ENCODE measurements at regions not wholly inside any gene's neighbourhood (a gene's known extent, or its start where the extent isn't known, plus 50 kb on each side); places are given as distances from the start of the nearest gene placed in this dataset.

- WGBS (ENCODE audit: insufficient coverage) = 91% methylated on average over 1 of the region's 1 CpG
- Histone ChIP-seq H3K27me3 (replicated peaks in 2 of 5; ENCODE audit: control insufficient read depth in 4 of 5, insufficient read depth in 5 of 5, low read length in 4 of 5) (peaks cover 0 to under 1% (median 0%) of the 10 kb centered on the region in 5 experiments), H3K4me3 (ENCODE audit: control insufficient read depth in 1 of 7, extremely low read depth in 1 of 7, insufficient read depth in 4 of 7, low read depth in 2 of 7, low read length in 6 of 7) (no peak overlapping the region), H3K27ac (ENCODE audit: insufficient read depth in 1 of 2, low read depth in 1 of 2, low read length in 2 of 2, poor library complexity in 1 of 2, severe bottlenecking in 2 of 2) (no peak overlapping the region), H3K9me3 (ENCODE audit: control extremely low read depth in 1 of 5, control insufficient read depth in 4 of 5, insufficient read depth in 2 of 5, low read depth in 1 of 5, low read length in 4 of 5) (no peaks in the 10 kb centered on the region), H3K4me1 (ENCODE audit: control extremely low read depth in 1 of 4, control insufficient read depth in 4 of 4, insufficient read depth in 4 of 4, low read length in 3 of 4) (no peaks in the 10 kb centered on the region), H3K36me3 (ENCODE audit: control insufficient read depth in 4 of 4, insufficient read depth in 4 of 4, low read length in 3 of 4) (no peaks in the 10 kb centered on the region)
- ChIA-PET POLR2A (no interaction called here), CTCF (no interaction called here)
- DNase-seq = no peak
These were observed 209.6 kb downstream of the NUAK1 start for GRCh38 chr12:105929192-105929591.

GRCh38 chr12:105930557-105931503, 207.9 kb downstream of the NUAK1 start:
- H3K4me3 ChIP-seq (ENCODE audit: control insufficient read depth in 1 of 7, extremely low read depth in 1 of 7, insufficient read depth in 4 of 7, low read depth in 2 of 7, low read length in 6 of 7) = no peak overlapping the region
- peaks cover 2 to 5% (median 4%) of the 10 kb centered on the region in 5 experiments for H3K27me3 ChIP-seq (replicated peaks in 2 of 5; ENCODE audit: control insufficient read depth in 4 of 5, insufficient read depth in 5 of 5, low read length in 4 of 5)
- DNase-seq = no peak
- POLR2A ChIA-PET = no interaction called here
- no peaks in the 10 kb centered on the region for H3K9me3 ChIP-seq (ENCODE audit: control extremely low read depth in 1 of 5, control insufficient read depth in 4 of 5, insufficient read depth in 2 of 5, low read depth in 1 of 5, low read length in 4 of 5)
- CTCF ChIA-PET = no interaction called here
- no peaks in the 10 kb centered on the region for H3K4me1 ChIP-seq (ENCODE audit: control extremely low read depth in 1 of 4, control insufficient read depth in 4 of 4, insufficient read depth in 4 of 4, low read length in 3 of 4)
- H3K27ac ChIP-seq (ENCODE audit: insufficient read depth in 1 of 2, low read depth in 1 of 2, low read length in 2 of 2, poor library complexity in 1 of 2, severe bottlenecking in 2 of 2) = no peak overlapping the region
- no peaks in the 10 kb centered on the region for H3K36me3 ChIP-seq (ENCODE audit: control insufficient read depth in 4 of 4, insufficient read depth in 4 of 4, low read length in 3 of 4)
- WGBS (ENCODE audit: insufficient coverage) = 100% methylated on average over 2 of the region's 10 CpGs

DNA sequence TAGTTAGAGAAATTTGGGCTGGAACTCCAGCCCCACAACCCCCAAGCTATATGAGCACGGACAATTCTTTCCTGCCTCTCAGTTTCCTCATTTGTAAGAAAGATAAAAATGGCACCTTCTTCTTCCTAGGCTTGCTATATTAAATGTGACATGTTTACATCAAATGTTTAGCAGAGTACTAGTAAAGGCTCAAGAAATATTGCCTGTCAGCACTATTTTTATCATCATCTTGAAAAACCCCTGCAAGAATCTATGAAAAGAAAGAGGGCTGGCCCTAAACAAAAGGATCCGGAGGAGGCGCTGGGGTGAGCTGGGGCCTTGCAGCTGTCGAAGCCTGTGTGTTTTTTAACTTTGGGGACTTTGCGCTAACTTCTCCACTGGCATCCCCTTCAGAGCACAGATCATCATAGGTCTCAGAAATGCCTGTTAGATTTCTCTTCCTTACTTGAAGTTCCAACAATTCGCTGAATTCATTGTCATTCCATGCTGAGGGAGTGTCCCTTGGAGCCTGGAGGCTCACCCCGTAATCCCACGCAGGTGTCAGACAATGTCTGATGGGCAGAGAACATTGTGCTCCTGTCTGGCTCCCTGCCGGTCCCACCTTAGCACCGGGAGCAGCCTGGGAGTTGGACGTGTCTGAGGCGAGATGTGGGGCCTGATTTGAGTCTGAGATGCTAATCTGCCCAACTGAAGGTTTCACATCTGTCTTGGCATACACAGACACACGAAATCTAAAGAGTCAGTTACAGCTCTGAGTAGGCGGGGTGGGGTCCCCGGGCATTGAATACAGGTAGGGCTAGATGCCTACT, 206.8 kb downstream of the NUAK1 start:
- WGBS (ENCODE audit: insufficient coverage) = 88% methylated on average over 14 of the region's 15 CpGs
- no peak overlapping the region for H3K4me3 ChIP-seq (ENCODE audit: control insufficient read depth in 1 of 7, extremely low read depth in 1 of 7, insufficient read depth in 4 of 7, low read depth in 2 of 7, low read length in 6 of 7)
- no peaks in the 10 kb centered on the region for H3K36me3 ChIP-seq (ENCODE audit: control insufficient read depth in 4 of 4, insufficient read depth in 4 of 4, low read length in 3 of 4)
- no peaks in the 10 kb centered on the region for H3K4me1 ChIP-seq (ENCODE audit: control extremely low read depth in 1 of 4, control insufficient read depth in 4 of 4, insufficient read depth in 4 of 4, low read length in 3 of 4)
- ChIA-PET POLR2A (no interaction called here), CTCF (no interaction called here)
- no peaks in the 10 kb centered on the region for H3K9me3 ChIP-seq (ENCODE audit: control extremely low read depth in 1 of 5, control insufficient read depth in 4 of 5, insufficient read depth in 2 of 5, low read depth in 1 of 5, low read length in 4 of 5)
- no peak overlapping the region for H3K27ac ChIP-seq (ENCODE audit: insufficient read depth in 1 of 2, low read depth in 1 of 2, low read length in 2 of 2, poor library complexity in 1 of 2, severe bottlenecking in 2 of 2)
- no peak for DNase-seq
- H3K27me3 ChIP-seq (replicated peaks in 2 of 5; ENCODE audit: control insufficient read depth in 4 of 5, insufficient read depth in 5 of 5, low read length in 4 of 5) = peaks cover 3 to 9% (median 4%) of the 10 kb centered on the region in 5 experiments

DNA sequence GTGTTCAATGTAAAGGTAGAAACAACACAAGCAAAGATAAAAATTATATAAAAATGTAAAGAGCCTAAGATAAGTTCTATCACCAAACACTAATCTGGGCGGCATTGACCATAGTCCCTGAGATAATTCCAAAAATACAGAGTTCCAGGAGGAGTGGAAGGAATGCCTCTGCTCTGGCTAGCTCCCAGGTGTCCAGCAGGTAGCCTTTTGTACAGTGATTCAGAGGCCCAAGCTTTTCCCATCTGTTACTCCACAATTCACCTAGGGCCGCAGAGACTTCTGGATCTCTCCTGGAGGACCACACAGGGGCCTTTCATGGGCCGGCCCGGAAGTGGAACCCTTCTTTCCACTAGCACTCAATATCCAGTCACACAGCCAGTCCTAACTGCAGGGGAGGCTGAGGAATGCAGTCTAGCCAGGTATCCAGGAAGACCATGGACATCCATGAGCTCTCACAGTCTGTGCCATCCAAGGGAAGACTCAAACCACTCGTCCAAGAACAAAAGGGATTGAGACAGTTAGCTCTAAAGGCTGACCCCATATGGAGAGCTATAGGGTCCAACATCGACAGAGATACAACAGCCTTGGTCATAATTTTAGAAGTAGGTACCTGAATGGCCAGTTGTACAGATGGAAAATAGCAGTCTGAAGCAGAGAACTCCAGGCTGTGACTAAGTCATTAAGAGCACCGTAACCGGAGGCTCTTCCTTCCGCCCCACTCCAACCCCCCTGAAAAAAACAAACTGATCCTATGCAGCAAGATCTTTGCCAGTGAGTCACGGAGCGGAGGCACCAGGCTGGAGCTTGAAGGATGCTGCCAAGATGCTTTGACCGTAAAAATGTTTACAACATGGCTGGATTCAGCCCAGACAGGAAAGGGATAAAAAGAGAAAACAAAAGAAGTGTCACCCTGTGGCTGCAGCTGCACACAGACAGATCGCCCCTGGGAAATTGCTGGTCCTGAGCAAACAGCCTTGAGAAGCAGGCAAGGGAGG, 204.8 kb downstream of the NUAK1 start:
- H3K9me3 ChIP-seq (ENCODE audit: control extremely low read depth in 1 of 5, control insufficient read depth in 4 of 5, insufficient read depth in 2 of 5, low read depth in 1 of 5, low read length in 4 of 5) = no peaks in the 10 kb centered on the region
- 79% methylated on average over 8 of the region's 13 CpGs for WGBS (ENCODE audit: insufficient coverage)
- no peak overlapping the region for H3K4me3 ChIP-seq (ENCODE audit: control insufficient read depth in 1 of 7, extremely low read depth in 1 of 7, insufficient read depth in 4 of 7, low read depth in 2 of 7, low read length in 6 of 7)
- ChIA-PET POLR2A (no interaction called here), CTCF (no interaction called here)
- DNase-seq = no peak
- H3K36me3 ChIP-seq (ENCODE audit: control insufficient read depth in 4 of 4, insufficient read depth in 4 of 4, low read length in 3 of 4) = no peaks in the 10 kb centered on the region
- no peak overlapping the region for H3K27ac ChIP-seq (ENCODE audit: insufficient read depth in 1 of 2, low read depth in 1 of 2, low read length in 2 of 2, poor library complexity in 1 of 2, severe bottlenecking in 2 of 2)
- no peaks in the 10 kb centered on the region for H3K4me1 ChIP-seq (ENCODE audit: control extremely low read depth in 1 of 4, control insufficient read depth in 4 of 4, insufficient read depth in 4 of 4, low read length in 3 of 4)
- peaks cover 3 to 9% (median 4%) of the 10 kb centered on the region in 5 experiments for H3K27me3 ChIP-seq (replicated peaks in 2 of 5; ENCODE audit: control insufficient read depth in 4 of 5, insufficient read depth in 5 of 5, low read length in 4 of 5)

DNA sequence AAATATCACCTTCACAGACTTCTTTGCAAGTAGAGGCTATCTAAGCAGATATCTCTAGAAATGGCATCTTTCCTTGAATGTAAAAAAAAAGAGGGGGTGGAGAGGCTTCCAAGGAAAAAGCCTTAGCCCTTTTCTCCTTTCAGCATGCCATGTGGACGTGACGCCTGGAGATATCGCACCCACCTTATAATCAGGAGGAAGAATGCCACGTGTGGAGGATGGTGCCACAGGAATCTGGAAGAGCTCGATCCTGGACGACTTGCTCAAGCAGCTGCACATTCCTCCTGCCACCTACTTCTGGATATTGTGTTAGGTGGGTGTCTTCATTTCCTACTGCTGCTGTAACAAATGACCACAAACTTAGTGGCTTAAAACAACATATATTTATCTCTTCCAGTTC, 203.6 kb downstream of the NUAK1 start:
- H3K27me3 ChIP-seq (replicated peaks in 2 of 5; ENCODE audit: control insufficient read depth in 4 of 5, insufficient read depth in 5 of 5, low read length in 4 of 5) = peaks cover 3 to 11% (median 4%) of the 10 kb centered on the region in 5 experiments
- H3K36me3 ChIP-seq (ENCODE audit: control insufficient read depth in 4 of 4, insufficient read depth in 4 of 4, low read length in 3 of 4) = no peaks in the 10 kb centered on the region
- H3K4me3 ChIP-seq (ENCODE audit: control insufficient read depth in 1 of 7, extremely low read depth in 1 of 7, insufficient read depth in 4 of 7, low read depth in 2 of 7, low read length in 6 of 7) = no peak overlapping the region
- no peaks in the 10 kb centered on the region for H3K4me1 ChIP-seq (ENCODE audit: control extremely low read depth in 1 of 4, control insufficient read depth in 4 of 4, insufficient read depth in 4 of 4, low read length in 3 of 4)
- no CpG with 5 or more reads among the region's 6 CpGs for WGBS (ENCODE audit: insufficient coverage)
- H3K9me3 ChIP-seq (ENCODE audit: control extremely low read depth in 1 of 5, control insufficient read depth in 4 of 5, insufficient read depth in 2 of 5, low read depth in 1 of 5, low read length in 4 of 5) = no peaks in the 10 kb centered on the region
- CTCF ChIA-PET = no interaction called here
- POLR2A ChIA-PET = no interaction called here
- no peak for DNase-seq
- no peak overlapping the region for H3K27ac ChIP-seq (ENCODE audit: insufficient read depth in 1 of 2, low read depth in 1 of 2, low read length in 2 of 2, poor library complexity in 1 of 2, severe bottlenecking in 2 of 2)

GRCh38 chr12:105935981-105936380, 202.8 kb downstream of the NUAK1 start:
- no peak for DNase-seq
- Histone ChIP-seq H3K27me3 (replicated peaks in 2 of 5; ENCODE audit: control insufficient read depth in 4 of 5, insufficient read depth in 5 of 5, low read length in 4 of 5) (peaks cover 3 to 11% (median 4%) of the 10 kb centered on the region in 5 experiments), H3K9me3 (ENCODE audit: control extremely low read depth in 1 of 5, control insufficient read depth in 4 of 5, insufficient read depth in 2 of 5, low read depth in 1 of 5, low read length in 4 of 5) (no peaks in the 10 kb centered on the region), H3K27ac (ENCODE audit: insufficient read depth in 1 of 2, low read depth in 1 of 2, low read length in 2 of 2, poor library complexity in 1 of 2, severe bottlenecking in 2 of 2) (no peak overlapping the region), H3K4me3 (ENCODE audit: control insufficient read depth in 1 of 7, extremely low read depth in 1 of 7, insufficient read depth in 4 of 7, low read depth in 2 of 7, low read length in 6 of 7) (no peak overlapping the region), H3K36me3 (ENCODE audit: control insufficient read depth in 4 of 4, insufficient read depth in 4 of 4, low read length in 3 of 4) (no peaks in the 10 kb centered on the region), H3K4me1 (ENCODE audit: control extremely low read depth in 1 of 4, control insufficient read depth in 4 of 4, insufficient read depth in 4 of 4, low read length in 3 of 4) (no peaks in the 10 kb centered on the region)
- 79% methylated on average over 3 of the region's 3 CpGs for WGBS (ENCODE audit: insufficient coverage)
- POLR2A ChIA-PET = no interaction called here
- CTCF ChIA-PET = no interaction called here
